ENCODE measurements at regions not wholly inside any gene's neighbourhood (a gene's known extent, or its start where the extent isn't known, plus 50 kb on each side); places are given as distances from the start of the nearest gene placed in this dataset.

DNA sequence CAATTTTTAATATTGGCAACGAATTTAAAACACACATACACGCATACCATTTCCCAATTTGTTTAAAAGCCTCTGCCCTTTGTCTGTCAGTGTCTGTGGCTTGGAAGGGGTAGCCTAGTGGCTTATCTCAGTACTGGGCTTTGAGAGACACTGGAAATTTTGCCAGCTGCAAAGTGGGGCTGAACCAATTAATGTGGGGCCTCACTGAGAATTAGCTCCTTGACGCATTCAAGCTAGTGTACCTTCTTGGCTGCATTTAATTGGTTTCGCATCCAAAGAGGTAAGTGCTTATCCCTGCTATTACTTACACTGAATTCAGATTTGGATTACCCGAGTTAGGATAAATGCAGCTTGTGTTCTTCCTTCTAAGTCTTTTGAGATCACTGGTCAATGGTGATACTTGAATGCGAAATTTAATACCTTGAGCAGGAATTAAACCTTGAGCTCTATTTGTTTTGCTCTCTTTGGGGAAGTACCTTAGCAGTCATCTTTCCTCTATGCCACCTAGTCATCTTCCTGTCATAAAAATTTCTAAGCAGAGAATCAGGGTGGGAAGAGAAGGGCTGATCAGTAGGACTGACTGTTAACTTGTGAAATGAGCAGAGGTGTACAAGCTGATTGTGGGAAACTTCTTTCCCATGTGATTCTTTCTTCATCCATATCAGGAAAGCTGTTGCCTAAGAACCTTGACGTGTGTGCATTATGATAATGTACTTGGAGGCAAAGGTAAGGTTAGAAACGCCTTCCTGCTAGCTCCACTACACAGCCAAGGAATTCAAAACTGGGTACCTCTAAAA lies 187.7 kb upstream of the E2F8 start:
- ChIA-PET POLR2A (ENCODE audit: low non-redundant PET) (no interaction called here), CTCF (no interaction called here)

DNA sequence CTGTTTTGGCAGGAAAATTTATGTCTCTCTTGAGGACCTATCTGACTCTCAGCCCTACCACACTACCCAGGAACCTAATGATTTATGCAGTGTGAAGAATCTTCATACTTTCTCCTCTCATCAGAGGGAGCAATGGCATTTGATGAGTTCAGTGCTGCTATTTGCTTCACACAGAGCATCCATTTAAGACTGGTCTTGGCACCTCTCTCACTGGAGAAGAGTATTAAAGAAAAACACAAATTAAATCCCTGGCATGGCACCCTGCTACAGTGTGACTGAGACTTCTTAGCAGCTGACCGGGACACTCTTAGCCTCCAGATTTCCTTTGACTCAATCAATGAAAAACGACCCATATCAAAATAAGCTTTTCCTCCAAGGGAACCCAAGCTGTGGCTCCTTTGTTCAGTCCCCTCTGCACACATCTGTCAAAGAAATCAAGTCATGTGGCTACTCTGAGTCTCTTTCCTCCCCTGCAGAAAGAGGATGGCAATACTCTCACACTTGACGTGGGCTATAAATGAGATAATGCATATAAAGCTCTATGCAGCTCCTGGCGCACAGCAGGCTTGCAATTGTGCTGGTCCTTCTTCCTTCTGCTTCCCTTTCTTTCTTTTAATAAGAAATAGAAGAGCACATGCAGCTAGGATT lies 186.1 kb upstream of the E2F8 start:
- Histone ChIP-seq H3K27me3 (replicated peaks; ENCODE audit: insufficient read depth, low read depth, low read length, poor library complexity) (no peaks in the 10 kb centered on the region), H3K27ac (ENCODE audit: low read depth, low read length, poor library complexity, severe bottlenecking) (no peak overlapping the region), H3K36me3 (ENCODE audit: insufficient read depth, low read length, poor library complexity, severe bottlenecking) (no peaks in the 10 kb centered on the region), H3K4me3 (ENCODE audit: low read depth, low read length, poor library complexity, severe bottlenecking) (no peak overlapping the region), H3K9me3 (ENCODE audit: low read depth, low read length, poor library complexity, severe bottlenecking) (no peaks in the 10 kb centered on the region), H3K4me1 (ENCODE audit: insufficient read depth, low read length, poor library complexity, severe bottlenecking) (no peaks in the 10 kb centered on the region)
- intact Hi-C loops (cut with micrococcal nuclease; ENCODE audit: unreplicated experiment): no loop called here
- no peak for TF ChIP-seq EZH2 (IDR thresholded peaks at IDR 0.05; ENCODE audit: borderline replicate concordance, low read depth, low read length, poor library complexity, severe bottlenecking)
- TF ChIP-seq, protein P1, sequence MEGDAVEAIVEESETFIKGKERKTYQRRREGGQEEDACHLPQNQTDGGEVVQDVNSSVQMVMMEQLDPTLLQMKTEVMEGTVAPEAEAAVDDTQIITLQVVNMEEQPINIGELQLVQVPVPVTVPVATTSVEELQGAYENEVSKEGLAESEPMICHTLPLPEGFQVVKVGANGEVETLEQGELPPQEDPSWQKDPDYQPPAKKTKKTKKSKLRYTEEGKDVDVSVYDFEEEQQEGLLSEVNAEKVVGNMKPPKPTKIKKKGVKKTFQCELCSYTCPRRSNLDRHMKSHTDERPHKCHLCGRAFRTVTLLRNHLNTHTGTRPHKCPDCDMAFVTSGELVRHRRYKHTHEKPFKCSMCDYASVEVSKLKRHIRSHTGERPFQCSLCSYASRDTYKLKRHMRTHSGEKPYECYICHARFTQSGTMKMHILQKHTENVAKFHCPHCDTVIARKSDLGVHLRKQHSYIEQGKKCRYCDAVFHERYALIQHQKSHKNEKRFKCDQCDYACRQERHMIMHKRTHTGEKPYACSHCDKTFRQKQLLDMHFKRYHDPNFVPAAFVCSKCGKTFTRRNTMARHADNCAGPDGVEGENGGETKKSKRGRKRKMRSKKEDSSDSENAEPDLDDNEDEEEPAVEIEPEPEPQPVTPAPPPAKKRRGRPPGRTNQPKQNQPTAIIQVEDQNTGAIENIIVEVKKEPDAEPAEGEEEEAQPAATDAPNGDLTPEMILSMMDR (conservative IDR thresholded peaks at IDR 0.05; ENCODE audit: low read depth, low read length): no peak
- no TSS peak for BruUV-seq (replicated peaks)
- CTCF ChIA-PET: no interaction called here
- DNase-seq (ENCODE audit: low spot score): no peak
- POLR2A ChIA-PET (ENCODE audit: low non-redundant PET): no interaction called here

More for the DNA sequence above, 187.7 kb upstream of the E2F8 start:
- BruUV-seq (replicated peaks): no TSS peak
- intact Hi-C loops (cut with micrococcal nuclease; ENCODE audit: unreplicated experiment): no loop called here
- no peaks in the 10 kb centered on the region for H3K9me3 ChIP-seq (ENCODE audit: low read depth, low read length, poor library complexity, severe bottlenecking)
- no peak overlapping the region for H3K4me3 ChIP-seq (ENCODE audit: low read depth, low read length, poor library complexity, severe bottlenecking)
- no peaks in the 10 kb centered on the region for H3K27me3 ChIP-seq (replicated peaks; ENCODE audit: insufficient read depth, low read depth, low read length, poor library complexity)
- no peaks in the 10 kb centered on the region for H3K4me1 ChIP-seq (ENCODE audit: insufficient read depth, low read length, poor library complexity, severe bottlenecking)
- DNase-seq (ENCODE audit: low spot score): no peak
- H3K36me3 ChIP-seq (ENCODE audit: insufficient read depth, low read length, poor library complexity, severe bottlenecking): no peaks in the 10 kb centered on the region
- no peak overlapping the region for H3K27ac ChIP-seq (ENCODE audit: low read depth, low read length, poor library complexity, severe bottlenecking)
- TF ChIP-seq, protein P1 (conservative IDR thresholded peaks at IDR 0.05; ENCODE audit: low read depth, low read length): no peak
- no peak for TF ChIP-seq EZH2 (IDR thresholded peaks at IDR 0.05; ENCODE audit: borderline replicate concordance, low read depth, low read length, poor library complexity, severe bottlenecking)

DNA sequence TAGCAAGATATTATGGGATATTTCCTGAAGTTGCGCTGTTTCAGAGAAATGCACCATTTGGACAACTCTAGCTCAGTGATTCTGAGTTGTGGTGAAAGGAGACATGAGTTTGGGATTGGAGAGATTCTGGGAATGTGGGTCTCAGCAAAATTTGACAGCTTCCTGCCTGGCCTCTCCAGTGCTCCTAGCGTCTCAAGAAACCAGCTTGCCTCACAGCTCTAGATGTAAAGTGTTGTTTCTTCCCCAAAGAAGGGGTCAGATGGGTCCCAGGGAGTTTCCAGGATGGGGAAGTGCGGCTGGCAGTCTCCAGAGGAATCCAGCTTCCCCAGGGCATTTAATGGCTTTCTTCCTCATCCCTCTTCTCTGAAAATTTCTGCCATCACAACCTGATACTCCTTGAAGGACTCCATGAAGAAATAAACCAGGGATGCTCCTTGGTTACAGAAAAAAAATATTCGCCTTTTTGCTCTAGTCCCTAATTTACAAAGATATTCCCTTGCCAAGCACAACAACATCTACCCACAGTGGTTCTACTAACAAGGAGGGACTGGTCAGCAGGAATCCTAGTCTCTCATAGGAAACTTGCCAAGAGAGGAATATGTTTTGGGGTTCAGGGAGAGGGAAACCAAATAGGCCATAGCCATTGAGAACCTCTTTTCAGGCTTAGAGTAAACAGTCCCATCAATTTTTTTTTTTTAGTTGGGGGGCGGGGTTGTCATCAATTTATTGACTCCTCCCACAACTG lies 185.4 kb upstream of the E2F8 start:
- H3K27ac ChIP-seq (ENCODE audit: low read depth, low read length, poor library complexity, severe bottlenecking): no peak overlapping the region
- H3K27me3 ChIP-seq (replicated peaks; ENCODE audit: insufficient read depth, low read depth, low read length, poor library complexity): no peaks in the 10 kb centered on the region
- ChIA-PET CTCF (no interaction called here), POLR2A (ENCODE audit: low non-redundant PET) (no interaction called here)
- DNase-seq (ENCODE audit: low spot score): no peak
- TF ChIP-seq EZH2 (IDR thresholded peaks at IDR 0.05; ENCODE audit: borderline replicate concordance, low read depth, low read length, poor library complexity, severe bottlenecking): no peak
- TF ChIP-seq, protein P1 (conservative IDR thresholded peaks at IDR 0.05; ENCODE audit: low read depth, low read length): no peak
- H3K9me3 ChIP-seq (ENCODE audit: low read depth, low read length, poor library complexity, severe bottlenecking): no peaks in the 10 kb centered on the region
- H3K4me1 ChIP-seq (ENCODE audit: insufficient read depth, low read length, poor library complexity, severe bottlenecking): no peaks in the 10 kb centered on the region
- intact Hi-C loops (cut with micrococcal nuclease; ENCODE audit: unreplicated experiment): no loop called here
- H3K4me3 ChIP-seq (ENCODE audit: low read depth, low read length, poor library complexity, severe bottlenecking): no peak overlapping the region
- no TSS peak for BruUV-seq (replicated peaks)
- no peaks in the 10 kb centered on the region for H3K36me3 ChIP-seq (ENCODE audit: insufficient read depth, low read length, poor library complexity, severe bottlenecking)

All from A673 (cell line).